Stimulated activated naive CD4-positive, alpha-beta T cell (primary cell): ENCODE measurements at regions not wholly inside any gene's neighbourhood (a gene's known extent, or its start where the extent isn't known, plus 50 kb on each side); places are given as distances from the start of the nearest gene placed in this dataset.

Source experiments
- DNase-seq, 6 experiments: peaks; one replicate each; lab custom pipeline; 2025; lab: John Stamatoyannopoulos, UW

DNA sequence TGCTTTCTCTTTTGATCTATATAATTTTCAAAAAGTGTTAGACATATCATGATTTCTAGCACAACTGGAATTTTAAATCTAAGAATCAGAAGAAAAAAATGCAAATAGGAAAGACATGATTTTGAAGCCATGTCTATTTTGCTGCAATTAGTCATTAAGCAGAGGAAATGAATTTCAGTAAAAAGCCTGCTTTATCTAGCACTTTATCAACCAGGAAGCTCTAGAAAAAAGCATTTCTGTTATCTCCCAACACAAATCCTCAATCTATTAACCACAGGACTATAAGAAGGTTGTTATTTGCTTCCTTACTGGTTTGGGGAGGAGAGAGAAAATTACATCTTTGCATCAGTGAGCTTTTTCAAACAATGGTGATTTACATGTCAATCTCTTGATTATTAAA lies 716.7 kb downstream of the DIAPH3 start:
- DNase-seq = no peak

DNA sequence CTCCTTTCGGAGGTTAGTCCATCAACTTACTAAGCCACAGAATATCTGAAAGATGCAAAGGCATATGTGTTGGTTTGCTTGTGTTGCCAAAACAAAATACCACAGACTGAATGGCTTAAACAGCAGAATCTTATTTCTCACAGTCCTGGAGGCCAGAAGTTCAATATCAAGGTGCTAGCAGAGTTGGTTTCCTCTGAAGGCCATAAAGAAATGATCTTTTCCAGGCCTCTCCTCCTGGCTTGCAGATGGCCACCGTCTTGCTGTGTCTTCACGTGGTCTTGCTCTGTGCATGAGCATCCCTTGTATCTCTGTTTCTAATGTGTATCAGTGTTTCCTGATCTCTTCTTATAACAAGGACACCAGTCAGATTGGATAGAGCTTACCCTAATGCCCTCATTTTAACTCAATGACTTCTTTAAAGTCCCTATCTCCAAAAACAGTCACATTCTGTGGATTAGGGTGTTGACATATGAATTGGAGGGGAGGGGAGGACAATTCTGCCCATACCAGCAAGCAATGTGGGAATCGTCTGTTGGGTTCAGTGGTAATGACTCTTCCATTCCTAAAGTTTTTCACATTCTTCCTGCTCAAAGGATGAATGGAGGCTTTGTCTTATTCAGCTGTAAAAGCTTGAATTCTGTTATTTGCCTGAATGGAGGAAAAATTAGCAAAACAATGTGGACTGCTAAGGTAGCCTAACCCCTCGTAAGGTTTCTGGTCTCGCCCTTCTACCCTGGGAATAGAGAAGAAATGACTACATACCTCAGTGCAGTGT lies 715.7 kb downstream of the DIAPH3 start:
- no peak for DNase-seq

DNA sequence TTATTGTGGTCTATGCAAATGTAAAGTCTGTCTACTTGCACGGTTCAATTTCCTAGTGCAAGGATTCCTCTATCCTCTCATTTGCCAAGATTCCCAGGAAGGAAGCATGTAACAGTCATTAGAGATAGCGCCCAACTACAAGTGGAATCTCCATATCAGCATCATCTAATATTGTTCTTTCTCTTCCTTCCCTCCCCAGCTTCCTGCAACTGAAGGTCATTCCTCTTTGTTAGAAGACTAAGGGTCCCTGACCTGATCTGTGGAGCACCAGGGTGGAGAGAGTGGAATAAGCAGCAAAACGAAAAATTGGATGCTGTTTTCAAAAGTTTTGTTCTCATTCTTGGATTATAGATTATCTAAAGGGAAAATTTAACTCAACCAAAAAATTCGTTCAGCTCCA lies 714.0 kb downstream of the DIAPH3 start:
- no peak for DNase-seq

DNA sequence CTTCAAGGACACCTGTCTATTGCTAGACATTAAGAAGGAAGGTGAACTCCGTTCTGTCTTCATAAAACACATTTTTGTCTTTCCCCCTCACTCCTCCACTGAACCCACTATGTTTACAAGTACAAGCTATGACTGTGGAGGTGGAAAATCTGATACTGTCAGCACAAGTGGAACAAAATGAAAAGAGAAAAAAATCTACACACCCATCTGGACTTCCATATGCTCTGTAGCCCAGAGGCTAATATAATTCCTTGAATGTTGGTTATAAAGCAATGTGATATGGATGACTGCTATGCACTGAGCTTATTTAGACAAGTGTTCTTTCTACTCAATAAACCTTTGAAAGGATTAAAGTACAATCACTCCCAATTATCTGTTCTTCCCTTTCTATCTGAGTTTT lies 713.5 kb downstream of the DIAPH3 start:
- no peak for DNase-seq

DNA sequence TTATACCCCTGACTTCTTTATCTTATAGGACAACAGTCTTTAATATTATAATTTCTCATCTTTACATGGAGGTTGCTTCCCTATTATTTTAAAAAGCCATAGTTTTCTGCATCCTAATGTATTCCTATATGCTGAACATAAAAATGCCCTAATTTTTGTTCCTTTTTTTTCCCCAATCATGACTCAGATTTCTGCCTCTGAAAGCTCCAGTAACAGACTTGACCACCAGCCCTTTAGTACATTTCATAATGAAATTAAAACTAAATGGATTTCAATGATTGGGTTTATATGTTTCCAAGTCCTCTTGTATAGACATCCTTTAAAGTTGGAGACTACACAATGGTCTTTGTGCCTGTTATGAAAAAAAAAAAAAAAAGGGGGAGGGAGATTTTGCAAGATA lies 712.5 kb downstream of the DIAPH3 start:
- no peak for DNase-seq

DNA sequence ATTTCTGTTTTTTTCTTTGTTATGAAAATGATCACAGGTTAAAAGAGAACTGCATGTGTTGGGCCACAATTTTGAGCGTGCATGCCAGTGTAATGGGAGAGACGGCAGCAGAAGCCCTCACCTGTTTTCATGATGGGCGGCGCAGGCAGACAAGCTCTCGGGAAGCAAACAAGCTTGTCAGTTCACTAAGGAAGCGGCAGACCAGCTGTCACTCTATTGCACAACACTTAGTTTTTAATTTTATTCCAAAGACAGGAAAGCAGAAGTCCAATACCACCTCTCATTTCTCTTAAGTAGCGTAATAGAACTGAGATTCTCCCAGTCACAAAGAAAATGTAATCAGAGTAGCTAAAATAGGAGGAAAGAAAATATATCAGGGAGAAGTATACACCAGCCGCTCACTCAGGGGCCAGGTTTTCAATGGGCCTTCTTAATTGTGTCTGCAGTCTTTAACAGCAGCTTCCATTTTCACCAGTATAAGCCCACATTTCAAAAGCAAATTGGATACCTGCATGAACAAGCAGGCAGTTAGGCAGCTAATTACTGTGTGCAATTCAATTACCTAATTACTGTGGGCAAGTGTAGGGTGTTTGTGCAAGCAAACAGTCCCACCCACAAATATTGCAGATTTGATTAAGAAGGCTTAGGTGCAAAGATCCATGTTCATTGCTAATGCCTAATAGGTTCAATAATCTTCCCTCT lies 711.4 kb downstream of the DIAPH3 start:
- DNase-seq = no peak

DNA sequence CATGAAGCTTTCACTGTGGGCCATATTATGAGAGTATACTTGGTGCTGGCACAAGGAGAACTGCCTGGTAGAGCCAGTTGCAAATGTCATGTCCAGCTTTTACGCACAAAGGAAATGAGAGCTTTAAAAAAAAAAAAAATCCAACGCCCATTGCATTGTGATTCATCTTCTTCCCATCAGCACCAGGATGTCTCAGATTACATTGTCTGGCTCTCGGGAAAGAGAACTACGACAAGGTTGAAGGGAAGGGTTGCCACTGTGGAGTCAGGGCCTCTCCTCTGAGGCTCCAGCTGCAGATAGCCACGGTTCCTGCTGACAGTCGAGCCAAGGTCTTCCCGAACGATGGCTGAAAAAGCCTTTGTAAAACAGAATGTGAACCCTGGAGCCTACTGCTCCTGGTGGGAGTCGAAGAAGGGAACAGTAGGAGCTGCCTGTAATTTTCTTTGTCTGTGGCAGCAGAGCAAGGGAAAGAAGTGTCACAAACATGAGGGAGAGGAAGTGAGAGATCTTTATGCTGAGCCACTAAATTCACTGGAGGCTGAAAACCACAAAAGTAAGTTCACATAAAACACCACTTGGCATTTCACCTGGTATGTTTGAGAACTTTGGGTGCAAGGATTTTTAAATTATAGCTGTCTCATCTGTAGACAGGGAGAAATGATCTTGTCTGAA lies 704.7 kb downstream of the DIAPH3 start:
- DNase-seq = no peak

DNA sequence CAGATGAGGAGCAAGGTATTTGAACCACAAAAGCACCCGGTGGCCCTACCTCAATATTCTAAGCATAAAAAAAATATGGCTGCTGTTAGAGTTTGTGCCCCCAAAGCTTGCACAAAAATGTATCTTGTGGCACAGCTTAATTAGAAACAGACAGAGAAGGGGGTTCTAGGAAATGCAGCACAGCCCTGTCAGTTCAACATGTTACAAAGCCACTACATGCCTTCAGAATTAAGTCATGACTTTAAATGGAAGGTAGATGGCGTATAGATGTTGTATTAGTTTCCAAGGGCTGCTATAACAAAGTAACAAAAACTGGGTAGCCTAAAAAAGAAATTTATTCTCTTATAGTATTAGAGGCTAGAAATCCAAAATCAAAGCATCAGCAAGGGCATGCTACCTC lies 703.8 kb downstream of the DIAPH3 start:
- no peak for DNase-seq

DNA sequence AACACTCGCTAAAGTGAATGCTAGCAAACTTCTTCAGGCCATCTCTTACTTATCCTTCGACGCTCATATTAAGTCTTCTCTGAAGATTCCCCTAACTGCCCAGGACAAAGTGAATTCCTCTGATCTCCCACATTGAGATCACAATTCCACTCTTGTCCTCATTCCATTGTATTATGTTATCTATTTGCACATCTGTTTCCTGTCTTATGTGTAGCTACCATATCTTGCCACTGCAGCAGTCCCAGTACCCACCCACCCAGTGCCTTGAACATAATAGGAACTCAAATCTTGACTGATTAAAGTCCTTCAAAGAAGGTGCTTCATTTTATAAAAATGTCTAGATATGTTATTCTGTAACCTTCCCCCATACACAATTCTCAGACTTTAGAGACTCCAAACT lies 702.3 kb downstream of the DIAPH3 start:
- no peak for DNase-seq

DNA sequence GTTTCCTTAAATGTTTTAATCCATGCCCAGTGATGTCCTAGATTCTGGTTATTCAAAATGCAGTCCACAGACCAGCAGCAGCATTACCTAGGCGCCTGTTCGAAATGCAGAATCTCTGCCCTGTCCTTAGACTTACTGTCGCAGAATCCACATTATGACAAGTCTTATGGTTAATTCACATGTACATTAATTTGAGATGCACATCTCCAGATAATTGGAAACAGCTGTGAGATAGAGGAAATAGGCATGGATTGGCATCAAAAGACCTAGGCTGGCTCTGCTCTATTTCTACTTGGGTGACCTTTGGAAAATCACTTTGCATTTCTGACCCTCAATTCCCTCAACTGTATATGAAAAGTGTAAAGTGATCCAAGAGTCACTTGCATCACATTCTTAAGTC lies 700.7 kb downstream of the DIAPH3 start:
- DNase-seq = no peak

DNA sequence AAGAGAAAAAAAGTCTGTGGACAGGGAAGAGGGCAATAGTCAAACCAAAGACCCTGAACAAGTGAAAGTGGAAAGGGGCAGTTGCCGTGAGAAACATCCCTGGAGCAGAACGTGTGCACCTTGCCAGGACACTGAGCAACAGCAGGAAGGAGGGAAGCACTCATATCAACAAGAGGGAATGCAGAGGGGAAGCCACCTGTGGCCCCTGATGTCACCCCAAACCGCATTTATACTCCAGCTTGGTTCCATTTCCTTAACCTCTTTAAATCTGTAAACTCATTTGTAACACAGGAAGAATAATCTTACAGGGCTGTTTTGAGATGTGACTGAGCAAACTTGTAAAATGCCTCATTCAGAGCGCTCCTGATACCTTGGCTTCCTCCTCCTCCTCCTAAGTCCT lies 698.8 kb downstream of the DIAPH3 start:
- no peak for DNase-seq

DNA sequence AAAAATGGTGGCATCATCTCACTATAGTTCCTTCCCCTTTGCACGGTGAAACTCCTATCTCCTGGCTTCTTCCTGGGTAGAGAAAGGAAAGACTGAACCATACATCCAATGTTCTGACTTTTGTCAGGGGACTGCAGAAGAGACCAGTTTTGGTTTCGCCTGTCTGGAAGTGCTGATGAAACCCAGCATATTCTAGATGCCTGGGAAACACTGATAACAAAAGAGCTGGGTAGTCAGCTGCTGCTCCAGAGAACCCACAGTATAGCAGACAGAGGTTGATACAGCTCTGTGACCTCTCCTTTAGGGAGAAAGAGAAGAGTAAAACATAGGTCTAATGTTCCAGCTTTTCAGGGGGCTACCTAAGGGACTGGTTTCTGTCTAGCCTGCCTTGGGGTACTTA lies 695.3 kb downstream of the DIAPH3 start:
- no peak for DNase-seq

DNA sequence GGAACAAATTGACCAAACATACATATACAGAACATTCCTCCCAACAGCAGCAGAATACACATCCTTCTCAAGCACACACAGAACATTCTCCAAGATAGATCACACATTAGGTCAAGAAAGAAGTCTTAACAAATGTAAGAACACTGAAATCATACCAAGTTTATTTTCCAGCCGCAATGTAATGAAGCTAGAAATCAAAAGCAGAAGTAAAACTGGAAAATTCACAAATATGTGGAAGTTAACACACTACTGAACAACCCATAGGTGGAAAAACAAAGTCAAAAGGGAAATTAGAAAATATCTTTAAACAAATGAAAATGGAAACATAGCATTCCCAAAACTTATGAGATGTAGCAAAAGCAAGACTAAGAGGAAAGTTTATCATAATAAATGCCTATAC lies 692.6 kb downstream of the DIAPH3 start:
- DNase-seq = no peak

DNA sequence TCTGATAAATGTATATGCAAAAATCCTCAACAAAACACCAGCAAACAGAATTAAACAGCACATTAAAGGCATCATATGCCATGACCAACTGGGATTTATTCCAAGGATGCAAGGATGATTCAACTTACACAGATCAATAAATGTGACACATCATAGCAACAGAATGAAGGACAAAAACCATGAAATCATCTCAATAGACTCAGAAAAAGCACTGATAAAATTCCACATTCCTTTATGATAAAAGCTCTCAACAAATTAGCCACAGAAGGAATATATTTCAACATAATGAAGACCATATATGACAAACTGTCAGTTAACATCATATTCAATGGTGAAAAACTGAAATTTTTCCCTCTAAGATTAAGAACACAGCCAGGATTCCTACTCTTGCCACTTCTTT lies 691.6 kb downstream of the DIAPH3 start:
- no peak for DNase-seq

DNA sequence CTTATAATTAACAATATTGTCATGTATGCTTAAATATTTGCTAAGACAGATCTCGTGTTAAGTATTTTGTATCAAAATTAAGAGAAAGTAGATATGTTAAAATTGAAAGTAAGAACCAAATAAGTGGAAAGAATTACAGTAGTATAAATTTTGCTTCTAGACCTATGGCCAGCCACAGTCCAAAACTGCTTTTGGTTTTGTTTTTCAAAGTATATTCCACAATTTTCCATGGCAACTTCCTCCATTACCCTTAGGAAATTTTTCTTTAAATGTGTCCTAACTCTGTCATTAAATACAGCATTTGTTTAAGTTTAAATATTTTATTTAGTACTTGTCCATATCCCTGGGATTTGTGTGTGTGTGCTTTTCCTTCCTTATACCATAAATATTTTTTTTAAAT lies 689.0 kb downstream of the DIAPH3 start:
- no peak for DNase-seq

DNA sequence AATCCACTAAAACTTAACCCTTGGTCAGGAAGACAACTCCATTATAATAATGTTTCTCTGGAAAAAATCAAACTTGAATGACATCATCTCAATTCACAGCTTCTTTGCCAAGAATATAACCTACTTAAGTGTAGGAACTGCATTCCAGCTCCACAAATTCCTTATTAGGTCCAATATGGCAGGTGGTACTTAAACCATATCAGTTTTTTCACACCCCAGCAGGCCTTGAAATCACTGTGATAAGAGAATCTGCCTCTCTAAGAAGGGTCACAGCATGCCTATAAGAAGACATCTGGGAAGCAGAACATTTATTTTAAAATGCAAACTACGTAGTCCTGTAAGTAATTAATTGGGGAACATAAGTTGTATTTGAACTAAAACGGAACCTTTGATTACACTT lies 687.8 kb downstream of the DIAPH3 start:
- no peak for DNase-seq

DNA sequence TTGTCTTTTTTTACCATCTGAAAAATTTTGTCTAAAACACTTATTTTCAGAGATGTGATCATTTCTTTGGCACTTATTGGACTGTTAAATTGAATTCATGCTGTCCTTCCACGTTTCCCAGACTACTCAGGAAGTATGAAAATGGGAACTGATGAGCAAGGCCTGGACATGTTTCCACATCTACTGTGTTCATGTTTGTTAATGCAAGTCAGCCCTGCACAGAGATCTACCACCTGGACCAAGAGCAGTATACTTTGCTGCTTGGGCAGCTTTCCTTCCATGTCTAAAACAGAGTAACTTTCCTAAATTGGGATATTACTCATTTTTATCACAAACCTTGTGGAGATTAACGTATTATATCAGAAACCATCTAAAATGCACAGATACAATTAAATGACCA lies 687.4 kb downstream of the DIAPH3 start:
- no peak for DNase-seq

DNA sequence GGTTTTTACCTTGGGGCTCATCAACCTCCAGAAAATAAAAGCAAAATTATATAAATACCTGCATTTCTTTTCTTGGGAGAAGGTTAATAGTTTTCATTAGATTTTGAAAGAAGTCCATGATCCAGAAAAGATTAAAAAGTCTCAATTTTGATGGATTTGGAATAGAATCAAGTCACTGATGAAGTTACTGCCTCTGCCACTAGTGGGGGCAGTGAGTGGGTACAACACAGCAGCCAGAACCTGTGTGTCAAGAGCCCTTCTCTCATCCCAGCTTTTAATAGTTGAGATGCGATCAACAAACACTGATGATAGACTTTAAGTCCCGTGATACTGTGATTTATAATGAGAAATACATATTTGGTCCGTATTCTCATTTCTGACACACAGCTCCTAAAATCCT lies 686.7 kb downstream of the DIAPH3 start:
- DNase-seq = no peak

DNA sequence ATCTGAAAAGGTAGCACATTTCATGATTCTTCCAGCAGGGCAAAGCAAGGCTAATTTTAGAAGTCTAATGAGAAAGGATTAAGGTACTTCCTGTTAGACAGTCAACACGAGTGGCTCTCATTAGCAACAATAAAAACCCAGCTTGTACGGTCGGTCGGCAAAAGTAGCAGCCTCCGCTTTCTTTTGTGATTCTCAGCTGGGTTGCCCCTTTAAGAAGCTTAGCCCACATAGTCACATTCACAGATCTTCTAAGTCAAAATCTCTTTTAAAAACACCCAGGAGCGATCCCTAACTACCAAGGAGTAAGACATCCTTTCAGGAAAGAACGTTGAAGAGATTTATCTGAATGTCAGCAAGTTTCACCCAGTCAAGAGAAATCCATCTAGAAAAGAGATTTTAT lies 684.8 kb downstream of the DIAPH3 start:
- no peak for DNase-seq

DNA sequence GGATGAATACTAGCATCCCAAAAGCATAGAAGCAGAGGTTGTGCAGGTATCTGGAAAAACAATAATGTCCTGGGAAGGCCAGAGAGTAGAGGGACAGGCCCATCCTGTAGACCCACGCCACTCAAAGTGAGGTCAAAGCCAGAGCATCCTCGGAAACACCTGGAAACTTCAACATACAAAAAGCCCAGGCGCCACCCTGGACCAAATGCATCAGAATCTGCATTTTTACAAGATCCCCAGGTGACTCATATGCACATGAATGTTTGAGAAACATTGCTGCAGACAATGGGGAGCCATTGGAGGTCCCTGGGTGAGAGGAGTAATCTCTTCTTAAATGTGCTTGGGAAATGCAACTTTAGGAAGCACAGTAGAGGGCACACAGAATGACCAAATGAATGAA lies 684.1 kb downstream of the DIAPH3 start:
- no peak for DNase-seq

DNA sequence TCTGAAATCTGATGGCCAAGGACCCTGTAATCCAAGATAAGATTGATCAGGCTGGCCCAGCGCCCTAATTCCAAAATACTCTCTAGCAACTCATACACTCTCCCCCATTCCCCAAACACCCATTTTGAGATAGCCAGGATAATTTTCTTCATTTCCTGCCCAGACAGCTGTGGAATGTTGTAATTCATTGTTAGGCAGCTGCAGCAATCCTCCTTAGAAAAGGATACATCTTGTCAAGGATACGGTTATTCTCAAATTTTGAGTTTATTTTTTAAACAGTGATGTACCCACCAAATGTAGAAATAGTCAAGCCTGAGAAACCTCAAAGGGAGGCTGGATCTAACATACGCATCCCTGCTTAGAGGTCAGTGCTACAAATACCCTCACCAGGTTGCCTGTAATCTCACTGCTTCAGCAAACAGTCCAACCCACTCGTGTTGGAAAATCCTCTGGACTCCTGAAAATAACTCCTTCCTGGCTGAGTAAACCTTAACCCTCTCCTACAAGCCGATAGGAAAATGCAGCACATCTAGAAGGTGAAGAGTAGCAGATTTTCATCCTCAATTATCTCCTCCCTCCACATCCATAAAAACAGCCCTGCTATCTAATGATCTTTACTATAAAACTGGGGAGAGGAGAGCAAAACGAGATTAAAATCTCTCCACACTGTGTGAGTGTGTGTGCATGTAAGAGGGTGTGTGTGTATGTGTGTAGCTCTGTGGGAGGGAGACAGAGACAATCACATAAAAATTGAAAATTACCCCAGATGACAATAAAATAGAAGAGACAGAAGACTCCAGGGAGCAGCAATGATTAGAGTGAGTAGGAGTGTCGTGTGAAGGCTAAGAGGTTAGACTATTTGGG lies 683.1 kb downstream of the DIAPH3 start:
- no peak for DNase-seq

DNA sequence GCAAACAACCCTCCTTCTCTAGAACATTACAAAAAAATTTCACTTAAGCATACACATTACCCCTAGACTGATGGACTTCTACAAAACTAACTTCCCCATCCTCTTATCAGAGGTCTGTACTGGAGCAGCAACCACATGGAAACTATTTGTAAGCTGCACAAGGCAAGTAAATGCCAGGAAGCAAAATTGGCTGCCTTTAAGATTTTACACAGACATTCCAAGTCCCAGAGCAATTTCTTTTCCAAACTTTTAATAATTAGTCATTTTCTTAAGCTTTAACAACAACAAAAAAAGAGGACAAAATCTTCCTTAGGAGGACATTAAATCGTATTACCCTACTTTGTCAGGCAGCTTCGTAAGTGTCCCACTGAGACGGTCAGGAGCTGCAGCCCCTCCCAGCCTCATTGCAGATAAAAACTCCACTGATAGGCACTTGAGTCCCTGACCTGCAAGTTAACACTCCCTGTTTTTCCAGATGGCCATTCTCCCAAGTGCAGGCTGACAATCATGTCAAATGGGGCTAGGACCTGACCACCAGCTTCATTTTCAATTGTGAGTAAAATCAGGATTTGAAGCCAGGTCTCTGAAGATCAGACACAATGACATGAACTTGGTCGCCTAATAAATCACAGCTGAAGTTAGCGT lies 680.1 kb downstream of the DIAPH3 start:
- no peak for DNase-seq
